Upper lobe of left lung (tissue), 6 donors: ENCODE measurements at regions not wholly inside any gene's neighbourhood (a gene's known extent, or its start where the extent isn't known, plus 50 kb on each side); places are given as distances from the start of the nearest gene placed in this dataset.
"Not testable (repeated sequence)": the region's sequence is repeated elsewhere in the genome, so short reads cannot be mapped to it uniquely, and the experiment has no call there.

Experiments used
- ATAC-seq, 2 donors: fragments of 200-7000 bp; cut with Tn5 transposase; one replicate each; pipeline ENCODE4 v1.9.1; 2022; ENCODE audit warnings: mild to moderate bottlenecking in 2 of 2, moderate library complexity in 2 of 2; ENCODE audit not compliant: low FRiP score in 2 of 2
- DNase-seq, 2 donors: peaks; one replicate each; pipeline ENCODE4 v3.0.0-alpha.2; 2019 to 2020
- H3K27ac ChIP-seq, 4 donors: fragments of 200-600 bp; sonication (generic); one replicate each; pipeline ENCODE4 v1.5.1; 2016 to 2019
- H3K27me3 ChIP-seq, 4 donors: fragments of 200-600 bp; sonication (generic); one replicate each; pipeline ENCODE4 v1.5.1; 2017 to 2019
- H3K36me3 ChIP-seq, 4 donors: fragments of 200-600 bp; sonication (generic); one replicate each; pipeline ENCODE4 v1.5.1; 2016 to 2019
- H3K4me1 ChIP-seq, 4 donors: fragments of 200-600 bp; sonication (generic); one replicate each; pipeline ENCODE4 v1.5.1; 2018 to 2019
- H3K4me3 ChIP-seq, 4 donors: fragments of 200-600 bp; sonication (generic); one replicate each; pipeline ENCODE4 v1.5.1; 2017 to 2019; ENCODE audit warnings: mild to moderate bottlenecking in 2 of 4, moderate library complexity in 1 of 4
- H3K9me3 ChIP-seq, 4 donors: fragments of 200-600 bp; sonication (generic); one replicate each; pipeline ENCODE4 v1.5.1; 2018 to 2019
- POLR2AphosphoS5 ChIP-seq, 2 donors: sonication (generic); formaldehyde crosslinking; IDR thresholded peaks; one replicate each; pipeline ENCODE4 v1.5.1; 2017; ENCODE audit warnings: antibody characterized with exemption in 2 of 2
- WGBS, 2 donors: methylation state at CpG; one replicate each; pipeline ENCODE4 v1.1.5; 2017 to 2018; 5-methylcytosine and 5-hydroxymethylcytosine counted together
- donor health status: DM: no; HTN: no; CAD: no; lungs with moderate emphysema.
- donor health status: DM: no; HTN: yes; CAD: no; lungs with severe emphysema.

DNA sequence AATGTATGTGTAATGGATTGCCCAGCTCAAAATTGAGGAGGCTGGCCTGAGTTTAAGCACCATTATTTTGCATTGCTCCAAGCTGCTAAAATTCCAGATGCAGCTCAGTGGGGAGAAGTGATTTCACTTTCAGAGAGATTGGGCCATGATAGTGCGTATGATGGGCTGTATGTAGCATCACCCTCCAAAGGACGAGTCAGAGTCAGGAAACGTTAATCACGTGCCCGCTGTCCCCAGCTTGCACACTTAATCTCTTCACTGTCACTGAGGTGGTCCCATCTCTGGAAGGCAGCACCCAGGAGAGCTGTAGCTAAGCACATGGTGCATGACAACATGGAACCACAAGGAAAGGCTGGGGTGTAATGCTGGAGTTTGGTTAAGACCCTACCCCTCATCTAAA lies 337.4 kb downstream of the ANAPC1 start:
- not testable (repeated sequence) for ATAC-seq

DNA sequence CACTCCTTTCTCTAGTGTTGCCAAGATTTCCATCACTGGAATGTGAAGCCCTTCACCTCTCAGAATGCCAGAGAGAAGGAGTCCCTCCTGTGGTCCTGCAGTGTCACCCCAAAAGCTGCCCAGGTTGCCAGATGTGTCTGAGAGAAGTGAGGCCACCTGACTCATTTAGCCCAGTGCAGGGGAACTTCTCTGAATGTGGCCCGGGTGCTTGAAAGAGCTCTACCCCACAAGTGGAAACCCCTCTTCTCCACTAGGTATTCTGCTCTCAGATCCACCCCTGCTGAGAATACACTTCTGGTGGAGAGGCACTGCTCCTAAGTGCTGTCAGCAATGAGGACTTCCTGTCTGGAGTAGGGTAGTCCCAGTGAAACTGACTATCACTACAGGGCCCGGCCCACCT lies 334.8 kb downstream of the ANAPC1 start:
- not testable (repeated sequence) for ATAC-seq, H3K4me3 ChIP-seq, H3K27ac ChIP-seq, H3K4me1 ChIP-seq, H3K27me3 ChIP-seq, DNase-seq, H3K9me3 ChIP-seq, H3K36me3 ChIP-seq
- WGBS, 2 donors = no CpG with 5 or more reads among the region's 2 CpGs

More for the DNA sequence above, 337.4 kb downstream of the ANAPC1 start:
- H3K27me3 ChIP-seq, H3K9me3 ChIP-seq, H3K36me3 ChIP-seq, H3K4me3 ChIP-seq, H3K27ac ChIP-seq, DNase-seq, H3K4me1 ChIP-seq: not testable (repeated sequence)
- WGBS, 2 donors = 90% methylated on average over 5 of the region's 5 CpGs; no CpG with 5 or more reads in 1 of the 2 donors

DNA sequence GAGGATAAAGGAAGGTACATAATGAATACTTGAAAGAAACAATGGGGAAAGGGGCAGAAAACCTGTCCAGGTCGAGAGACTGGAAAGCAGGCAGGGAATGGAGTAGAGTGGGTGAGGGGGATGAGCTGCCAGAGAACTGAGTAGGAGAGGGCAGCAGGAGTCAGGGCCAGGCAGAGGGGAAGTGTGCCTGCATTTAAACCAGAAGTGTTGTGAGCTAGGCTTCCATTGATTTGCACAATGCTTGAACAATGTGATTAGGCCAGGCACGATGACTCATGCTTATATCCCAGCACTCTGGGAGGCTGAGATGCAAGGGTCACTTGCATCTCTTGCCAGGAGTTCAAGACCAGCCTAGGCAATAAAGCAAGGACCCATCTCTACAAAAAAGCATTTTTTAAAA lies 332.6 kb downstream of the ANAPC1 start:
- not testable (repeated sequence) for H3K9me3 ChIP-seq, H3K27ac ChIP-seq, H3K4me3 ChIP-seq, H3K27me3 ChIP-seq, H3K4me1 ChIP-seq, H3K36me3 ChIP-seq, DNase-seq
- 22 to 48% methylated on average over 1 of the region's 2 CpGs for WGBS, 2 donors
- ATAC-seq = peak in 1 of 2 donors; percentile 23

DNA sequence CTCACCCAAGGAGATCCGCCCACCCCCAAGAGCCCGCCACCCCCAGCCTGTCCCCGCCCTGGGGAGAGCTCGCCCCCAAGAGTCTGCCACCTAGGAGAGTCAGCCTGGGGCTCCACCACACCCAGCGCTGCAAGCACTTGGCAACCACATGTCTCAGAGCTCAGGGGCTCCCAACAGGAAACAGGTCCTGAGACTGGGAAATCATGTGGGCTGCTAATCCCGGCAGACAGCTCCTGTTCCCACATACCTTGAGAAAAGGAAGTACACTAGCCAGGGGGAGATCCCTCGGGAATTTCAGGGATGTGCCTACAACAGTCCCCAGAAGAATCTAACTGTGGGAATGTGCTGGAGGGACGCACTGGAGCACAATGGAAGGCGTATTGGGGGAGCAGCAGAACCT lies 331.4 kb downstream of the ANAPC1 start:
- H3K4me1 ChIP-seq, ATAC-seq, DNase-seq, H3K27ac ChIP-seq, H3K27me3 ChIP-seq, H3K4me3 ChIP-seq, H3K9me3 ChIP-seq, H3K36me3 ChIP-seq: not testable (repeated sequence)
- WGBS, 2 donors = no CpG with 5 or more reads among the region's 9 CpGs

DNA sequence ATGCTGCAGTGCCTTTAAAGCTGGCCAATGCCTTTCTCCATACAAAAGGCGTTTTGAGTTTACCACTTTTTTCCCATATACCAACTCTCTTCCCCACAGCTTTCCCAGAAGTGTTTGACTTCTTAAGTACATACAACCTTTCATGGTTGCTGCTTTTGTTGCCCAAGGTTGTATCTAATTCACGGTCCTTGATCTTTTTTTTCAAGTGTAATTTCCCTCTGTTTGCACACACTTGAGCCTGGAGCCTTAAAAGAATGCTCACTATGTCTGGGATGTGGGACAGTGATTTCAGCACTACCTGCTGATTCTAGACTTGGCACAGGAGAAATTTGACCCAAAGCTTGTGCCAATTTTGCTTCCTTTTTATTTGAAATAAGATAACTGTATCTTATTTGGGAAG lies 324.7 kb downstream of the ANAPC1 start:
- H3K9me3 ChIP-seq, H3K27ac ChIP-seq, H3K4me1 ChIP-seq, H3K4me3 ChIP-seq, H3K36me3 ChIP-seq, H3K27me3 ChIP-seq, DNase-seq: not testable (repeated sequence)
- 43 to 50% methylated on average over 1 of the region's 2 CpGs for WGBS, 2 donors
- peak in 1 of 2 donors; percentile 77 for ATAC-seq

DNA sequence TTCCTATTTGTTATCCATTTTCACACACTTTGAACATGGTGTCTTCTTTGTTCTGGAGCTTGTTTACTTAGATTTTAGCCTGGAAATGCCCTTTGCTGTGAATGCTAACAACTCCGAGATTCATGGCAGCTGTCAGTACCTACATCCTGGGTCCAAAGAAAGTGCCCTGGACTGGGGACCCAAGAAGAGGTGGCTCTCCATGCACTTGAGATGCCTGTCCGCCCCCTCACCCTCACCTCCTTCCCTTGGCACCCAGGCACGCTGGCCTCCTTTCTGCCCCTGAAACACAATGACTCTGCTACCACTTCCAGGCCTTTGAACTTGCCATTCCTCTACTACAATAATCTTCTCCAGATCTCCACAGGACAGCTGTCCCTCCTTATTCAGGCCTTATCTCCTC lies 324.2 kb downstream of the ANAPC1 start:
- ATAC-seq = not testable (repeated sequence)

DNA sequence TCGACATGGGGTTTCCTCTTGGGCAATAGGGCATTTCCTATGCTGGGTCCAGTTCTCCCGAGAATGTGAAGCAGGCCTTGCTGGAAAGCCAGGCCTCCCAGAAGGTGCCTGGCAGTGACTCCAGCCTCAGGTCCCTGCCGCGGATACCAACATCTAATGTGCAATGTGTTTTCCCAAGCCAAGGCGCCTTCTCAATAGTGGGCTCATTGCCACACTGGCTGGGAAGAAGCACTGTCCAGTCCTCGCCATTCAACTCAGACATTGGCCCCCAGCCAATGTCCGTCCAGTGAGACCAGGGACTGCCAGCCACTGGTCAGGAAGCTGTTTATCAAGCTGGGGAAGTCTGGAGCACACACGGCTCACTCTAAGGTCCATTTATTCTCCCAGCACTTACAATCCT lies 317.9 kb downstream of the ANAPC1 start:
- H3K36me3 ChIP-seq, H3K9me3 ChIP-seq, H3K27me3 ChIP-seq, H3K4me3 ChIP-seq, H3K4me1 ChIP-seq, H3K27ac ChIP-seq: not testable (repeated sequence)
- ATAC-seq (peak; percentile 47 to 65), DNase-seq (peak in 1 of 2 donors; percentile 25)
- 31 to 67% methylated on average over 3 to 8 of the region's 8 CpGs for WGBS, 2 donors
- peak in 1 of 2 donors; percentile 34 for TF ChIP-seq POLR2AphosphoS5 (IDR thresholded peaks at IDR 0.05)

More for the DNA sequence above, 324.2 kb downstream of the ANAPC1 start:
- WGBS, 2 donors = 86% methylated on average over 1 of the region's 3 CpGs; no CpG with 5 or more reads in 1 of the 2 donors
- not testable (repeated sequence) for DNase-seq, H3K9me3 ChIP-seq, H3K4me3 ChIP-seq, H3K36me3 ChIP-seq, H3K27ac ChIP-seq, H3K27me3 ChIP-seq, H3K4me1 ChIP-seq

DNA sequence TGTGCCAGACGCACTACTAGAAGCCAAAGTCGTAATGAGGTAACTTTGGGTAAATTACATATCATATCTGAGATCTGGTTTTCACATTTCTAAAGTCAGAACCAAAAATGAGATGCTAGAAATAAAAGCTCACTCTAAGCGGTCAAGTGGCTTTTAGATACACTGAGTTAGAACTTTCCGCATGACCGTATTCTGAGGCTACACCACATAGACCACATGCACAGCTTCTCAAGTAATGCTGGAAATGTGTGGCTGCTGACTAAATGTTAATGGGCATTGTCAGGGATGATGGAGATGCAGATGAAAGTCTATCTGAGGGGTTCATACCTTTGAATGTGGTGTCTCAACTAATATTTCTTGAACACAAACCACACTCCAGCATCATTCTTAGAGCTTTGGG lies 316.8 kb downstream of the ANAPC1 start:
- not testable (repeated sequence) for H3K36me3 ChIP-seq, H3K4me3 ChIP-seq, DNase-seq, H3K9me3 ChIP-seq, H3K27ac ChIP-seq, ATAC-seq, H3K27me3 ChIP-seq, H3K4me1 ChIP-seq
- 75 to 78% methylated on average over 4 to 5 of the region's 5 CpGs for WGBS, 2 donors

DNA sequence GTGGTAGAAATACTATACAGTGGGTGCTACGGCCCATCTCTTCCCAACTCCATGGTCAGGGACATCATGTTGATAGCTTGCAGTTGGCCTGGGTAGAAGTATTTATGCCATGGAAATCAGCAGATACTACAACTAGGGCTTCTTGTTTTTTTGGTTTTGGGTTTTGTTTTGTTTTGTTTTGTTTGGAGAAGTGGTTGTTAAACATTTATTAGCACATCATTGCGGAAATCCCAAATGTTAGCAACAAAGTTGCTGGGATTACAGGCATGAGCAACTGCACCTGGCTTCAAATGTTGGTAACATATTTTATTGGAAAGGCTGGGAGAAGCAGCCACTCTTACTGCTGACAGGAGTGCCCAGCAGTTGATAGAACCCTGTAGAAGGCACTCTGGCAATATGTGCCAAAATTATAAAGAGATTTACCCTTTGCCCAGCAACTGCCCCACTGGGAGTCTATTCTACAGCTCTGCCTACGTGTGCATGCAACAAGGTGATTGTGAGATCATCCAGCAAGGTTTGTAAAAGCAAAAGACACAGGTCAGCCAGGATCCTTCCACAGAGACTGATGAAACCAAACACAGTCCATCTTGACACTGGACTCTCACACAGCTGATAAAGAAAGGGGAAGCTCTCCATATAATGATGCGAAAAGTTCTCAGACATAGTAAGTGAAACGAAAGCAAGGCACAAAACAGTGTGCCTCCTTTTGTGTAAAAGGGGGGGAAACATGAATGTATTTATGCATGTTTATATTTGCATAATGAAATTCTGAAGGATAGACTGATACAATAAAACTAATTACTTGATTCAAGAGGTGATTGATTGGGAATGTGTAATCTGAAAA lies 314.4 kb downstream of the ANAPC1 start:
- not testable (repeated sequence) for DNase-seq, H3K4me3 ChIP-seq, H3K4me1 ChIP-seq, ATAC-seq, H3K36me3 ChIP-seq, H3K9me3 ChIP-seq, H3K27ac ChIP-seq, H3K27me3 ChIP-seq
- 63 to 68% methylated on average over 4 of the region's 5 CpGs for WGBS, 2 donors

DNA sequence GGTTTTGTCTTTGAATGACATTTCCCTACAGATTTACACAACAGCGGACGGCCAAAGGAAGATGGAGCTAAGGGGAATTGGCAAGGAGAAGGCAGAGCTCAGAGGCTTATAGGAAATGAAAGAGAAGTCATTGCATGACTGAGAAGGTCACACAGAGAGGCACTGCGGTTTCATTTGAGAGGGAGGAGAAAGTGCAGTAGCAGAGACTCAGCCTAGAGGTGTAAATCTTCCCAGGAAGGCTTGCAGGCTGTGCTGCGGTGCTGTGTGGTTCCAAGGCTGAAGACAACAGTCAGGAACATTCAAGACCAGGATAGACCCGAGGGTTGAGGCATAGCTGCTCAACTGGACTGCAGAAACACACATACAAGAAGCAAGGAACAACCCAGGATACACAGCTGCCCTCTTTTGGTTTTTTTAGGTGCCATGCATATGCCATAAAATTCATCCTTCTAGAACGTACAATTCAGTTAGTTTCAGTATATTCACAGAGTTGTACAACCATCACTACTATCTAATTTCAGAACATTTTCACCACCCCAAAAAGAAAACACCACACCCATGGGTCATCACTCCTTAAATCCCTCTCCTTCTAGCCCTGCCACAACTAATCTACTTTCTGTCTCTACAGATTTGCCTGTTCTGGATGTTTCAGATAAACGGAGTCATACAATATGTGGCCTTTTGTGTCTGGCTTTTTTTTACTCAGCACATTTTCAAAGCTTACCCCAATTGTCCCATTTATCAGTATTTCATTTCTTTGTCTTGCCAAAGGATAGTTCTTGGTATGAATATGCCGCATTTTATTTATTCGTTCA lies 313.5 kb downstream of the ANAPC1 start:
- DNase-seq, H3K27me3 ChIP-seq, H3K4me1 ChIP-seq, H3K9me3 ChIP-seq, H3K4me3 ChIP-seq, H3K27ac ChIP-seq, H3K36me3 ChIP-seq: not testable (repeated sequence)
- 45 to 65% methylated on average over 7 to 8 of the region's 9 CpGs for WGBS, 2 donors
- ATAC-seq = peak; percentile 49 to 65

DNA sequence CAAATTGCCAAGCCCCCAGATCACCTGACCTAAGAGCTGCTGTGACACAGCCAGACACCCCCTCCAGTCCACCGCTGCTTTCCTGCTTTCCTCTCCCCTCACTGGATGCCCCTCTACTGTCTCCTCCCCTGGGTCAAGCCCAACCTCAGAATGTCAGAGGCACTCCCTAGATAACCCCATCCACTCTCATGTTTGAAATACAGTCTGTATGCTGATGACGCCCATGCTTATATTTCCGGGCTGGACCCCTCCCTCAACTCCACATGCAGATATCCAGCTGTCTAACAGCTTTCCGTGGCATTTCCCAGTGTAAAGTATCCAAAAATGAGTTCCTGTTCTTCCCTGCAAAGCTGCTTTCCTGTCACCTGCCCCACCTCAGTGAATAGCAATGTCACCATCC lies 309.2 kb downstream of the ANAPC1 start:
- DNase-seq, H3K4me3 ChIP-seq, H3K9me3 ChIP-seq, H3K36me3 ChIP-seq, H3K27me3 ChIP-seq, H3K4me1 ChIP-seq, ATAC-seq, H3K27ac ChIP-seq: not testable (repeated sequence)
- WGBS, 2 donors = 94 to 96% methylated on average over 4 of the region's 4 CpGs

DNA sequence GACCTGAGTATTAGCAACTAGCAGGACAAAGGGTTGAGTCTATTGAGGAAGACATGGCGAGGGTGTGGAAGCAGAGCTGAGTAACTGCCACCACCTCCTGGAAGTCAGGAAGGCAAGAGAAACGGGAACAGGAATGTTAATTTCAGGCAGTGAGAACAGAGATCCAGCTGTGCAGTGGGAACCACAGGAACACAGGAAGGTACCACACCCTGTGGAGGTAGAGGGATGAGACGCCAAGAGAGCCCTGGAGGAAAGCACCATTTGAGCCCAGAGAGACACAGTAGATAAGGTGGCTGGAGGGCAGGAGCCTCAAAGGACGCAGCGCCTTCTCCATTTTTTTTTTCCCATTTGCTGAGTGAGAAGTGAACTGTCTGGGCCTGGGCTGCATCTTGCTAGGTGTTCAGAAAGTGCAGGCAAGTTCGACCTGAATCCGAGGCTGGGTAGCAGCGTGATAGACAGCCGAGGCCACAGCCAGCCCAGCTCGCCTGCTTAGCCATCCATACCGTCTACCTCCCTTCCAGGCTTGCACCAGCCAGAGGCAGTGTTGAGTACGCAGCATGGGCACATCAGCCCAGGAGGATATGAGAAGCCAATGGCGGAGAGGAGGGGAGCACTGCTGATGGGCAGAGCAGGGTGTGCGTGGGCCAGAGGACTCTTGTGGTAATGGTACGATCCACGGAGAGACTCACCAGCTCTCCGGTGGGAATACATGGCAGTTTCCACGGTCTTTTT lies 306.7 kb downstream of the ANAPC1 start:
- H3K27me3 ChIP-seq, H3K36me3 ChIP-seq, H3K27ac ChIP-seq, H3K4me3 ChIP-seq, ATAC-seq, H3K9me3 ChIP-seq, H3K4me1 ChIP-seq: not testable (repeated sequence)
- 92 to 96% methylated on average over 16 to 17 of the region's 18 CpGs for WGBS, 2 donors
- peak in 1 of 2 donors; percentile 2 for DNase-seq
